ENCODE measurements at regions not wholly inside any gene's neighbourhood (a gene's known extent, or its start where the extent isn't known, plus 50 kb on each side); places are given as distances from the start of the nearest gene placed in this dataset.

GRCh38 chr21:35316456-35316855, 267.4 kb upstream of the RUNX1 start:
- no peaks in the 10 kb centered on the region for H3K36me3 ChIP-seq (ENCODE audit: control insufficient read depth, insufficient read depth, low read length)
- no peak for DNase-seq
- H3K27ac Mint-ChIP-seq, result no peak overlapping the region
- no peak for TF ChIP-seq CTCF (IDR thresholded peaks at IDR 0.05)
- H3K36me3 Mint-ChIP-seq, result no peaks in the 10 kb centered on the region
- H3K9me3 ChIP-seq (ENCODE audit: control insufficient read depth, insufficient read depth, low read length), result no peaks in the 10 kb centered on the region
- peaks cover 16 to 34% of the 10 kb centered on the region in 2 donors for H3K27me3 Mint-ChIP-seq (ENCODE audit: low read depth in 2 of 2)
- no peaks in the 10 kb centered on the region for H3K9me3 Mint-ChIP-seq
- intact Hi-C loops (cut with micrococcal nuclease), result loop anchor here (10.0 kb wide), 1 partner anchor 58 kb away; no protein-coding TSS in a partner anchor
- H3K4me3 ChIP-seq (ENCODE audit: low read length), result no peak overlapping the region
- H3K4me1 Mint-ChIP-seq, result no peaks in the 10 kb centered on the region
- H3K27me3 ChIP-seq (ENCODE audit: control insufficient read depth, insufficient read depth, low read length), result no peaks in the 10 kb centered on the region
- no peaks in the 10 kb centered on the region for H3K4me1 ChIP-seq (ENCODE audit: control insufficient read depth, insufficient read depth, low read length)
- no peak for ATAC-seq
- H3K4me3 Mint-ChIP-seq, result no peak overlapping the region
- no peak overlapping the region for H3K27ac ChIP-seq (ENCODE audit: low read length)

GRCh38 chr21:35314857-35315582, 265.9 kb upstream of the RUNX1 start:
- no peaks in the 10 kb centered on the region for H3K36me3 Mint-ChIP-seq
- 91% methylated on average over 6 of the region's 8 CpGs for WGBS (ENCODE audit: insufficient coverage)
- DNase-seq, result no peak

GRCh38 chr21:35311985-35312384, 262.9 kb upstream of the RUNX1 start:
- no peak overlapping the region for H3K4me3 Mint-ChIP-seq
- intact Hi-C loops (cut with micrococcal nuclease), result loop anchor here (10.0 kb wide), 1 partner anchor 63 kb away; no protein-coding TSS in a partner anchor

More at GRCh38 chr21:35314857-35315582, 265.9 kb upstream of the RUNX1 start:
- H3K9me3 Mint-ChIP-seq, result no peaks in the 10 kb centered on the region
- no peak for TF ChIP-seq CTCF (IDR thresholded peaks at IDR 0.05)
- Histone ChIP-seq H3K36me3 (ENCODE audit: control insufficient read depth, insufficient read depth, low read length) (no peaks in the 10 kb centered on the region), H3K4me3 (ENCODE audit: low read length) (no peak overlapping the region), H3K27ac (ENCODE audit: low read length) (no peak overlapping the region), H3K4me1 (ENCODE audit: control insufficient read depth, insufficient read depth, low read length) (no peaks in the 10 kb centered on the region), H3K27me3 (ENCODE audit: control insufficient read depth, insufficient read depth, low read length) (no peaks in the 10 kb centered on the region), H3K9me3 (ENCODE audit: control insufficient read depth, insufficient read depth, low read length) (no peaks in the 10 kb centered on the region)
- intact Hi-C loops (cut with micrococcal nuclease), result loop anchor here (10.0 kb wide), 1 partner anchor 60 kb away; no protein-coding TSS in a partner anchor
- no peak for ATAC-seq
- H3K27ac Mint-ChIP-seq, result no peak overlapping the region
- H3K27me3 Mint-ChIP-seq (ENCODE audit: low read depth in 2 of 2), result peaks cover 12 to 34% of the 10 kb centered on the region in 2 donors
- H3K4me3 Mint-ChIP-seq, result no peak overlapping the region
- no peaks in the 10 kb centered on the region for H3K4me1 Mint-ChIP-seq

More at GRCh38 chr21:35311985-35312384, 262.9 kb upstream of the RUNX1 start:
- H3K27ac Mint-ChIP-seq, result no peak overlapping the region
- no peaks in the 10 kb centered on the region for H3K9me3 Mint-ChIP-seq
- TF ChIP-seq CTCF (IDR thresholded peaks at IDR 0.05), result no peak
- H3K4me3 ChIP-seq (ENCODE audit: low read length), result no peak overlapping the region
- H3K27me3 Mint-ChIP-seq (ENCODE audit: low read depth in 2 of 2), result peaks cover 10 to 34% of the 10 kb centered on the region in 2 donors
- DNase-seq (no peak), ATAC-seq (no peak)
- no peak overlapping the region for H3K27ac ChIP-seq (ENCODE audit: low read length)
- H3K4me1 ChIP-seq (ENCODE audit: control insufficient read depth, insufficient read depth, low read length), result no peaks in the 10 kb centered on the region
- no peaks in the 10 kb centered on the region for H3K9me3 ChIP-seq (ENCODE audit: control insufficient read depth, insufficient read depth, low read length)
- H3K27me3 ChIP-seq (ENCODE audit: control insufficient read depth, insufficient read depth, low read length), result no peaks in the 10 kb centered on the region
- no peaks in the 10 kb centered on the region for H3K36me3 ChIP-seq (ENCODE audit: control insufficient read depth, insufficient read depth, low read length)
- H3K4me1 Mint-ChIP-seq, result no peaks in the 10 kb centered on the region
- WGBS (ENCODE audit: insufficient coverage), result 74% methylated on average over 2 of the region's 3 CpGs
- no peaks in the 10 kb centered on the region for H3K36me3 Mint-ChIP-seq

All from natural killer cell (primary cell).